ENCODE measurements at regions not wholly inside any gene's neighbourhood (a gene's known extent, or its start where the extent isn't known, plus 50 kb on each side); places are given as distances from the start of the nearest gene placed in this dataset.

- no peak for TF ChIP-seq CTCF (IDR thresholded peaks at IDR 0.05; ENCODE audit: insufficient read depth in 1 of 2, low read depth in 1 of 2, low read length in 1 of 2, severe bottlenecking in 1 of 2, unreplicated experiment in 1 of 2)
- intact Hi-C loops (cut with micrococcal nuclease; ENCODE audit: unreplicated experiment), result no loop called here
- ChIA-PET CTCF (no interaction called here), POLR2A (no interaction called here)
- peaks cover 8% of the 10 kb centered on the region for H3K27me3 Mint-ChIP-seq (ENCODE audit: insufficient read depth, unreplicated experiment)
- Histone ChIP-seq H3K4me3 (ENCODE audit: low read depth, low read length) (no peak overlapping the region), H3K36me3 (ENCODE audit: control insufficient read depth, insufficient read depth, low read length) (no peaks in the 10 kb centered on the region), H3K9me3 (peaks cover 15% of the 10 kb centered on the region), H3K4me1 (no peaks in the 10 kb centered on the region), H3K27me3 (replicated peaks; ENCODE audit: control insufficient read depth, insufficient read depth, low read length) (no peaks in the 10 kb centered on the region)
- no TSS peak for BruUV-seq (replicated peaks)
- no peaks in the 10 kb centered on the region for H3K4me1 Mint-ChIP-seq (ENCODE audit: low read depth, unreplicated experiment)
- H3K9me3 Mint-ChIP-seq (ENCODE audit: unreplicated experiment), result peaks cover 13% of the 10 kb centered on the region
- DNase-seq, result no peak
- H3K27ac Mint-ChIP-seq (ENCODE audit: unreplicated experiment), result no peak overlapping the region
- no peaks in the 10 kb centered on the region for H3K36me3 Mint-ChIP-seq (ENCODE audit: insufficient read depth, unreplicated experiment)
- no peak overlapping the region for H3K4me3 Mint-ChIP-seq (ENCODE audit: unreplicated experiment)
Observed at GRCh38 chr2:118257696-118258095, 169.4 kb downstream of the INSIG2 start.

- no peak overlapping the region for H3K4me3 Mint-ChIP-seq (ENCODE audit: unreplicated experiment)
- H3K27me3 Mint-ChIP-seq (ENCODE audit: insufficient read depth, unreplicated experiment), result peaks cover 11% of the 10 kb centered on the region
- H3K9me3 Mint-ChIP-seq (ENCODE audit: unreplicated experiment), result peaks cover 13% of the 10 kb centered on the region
- no peaks in the 10 kb centered on the region for H3K36me3 Mint-ChIP-seq (ENCODE audit: insufficient read depth, unreplicated experiment)
- TF ChIP-seq CTCF (IDR thresholded peaks at IDR 0.05; ENCODE audit: insufficient read depth in 1 of 2, low read depth in 1 of 2, low read length in 1 of 2, severe bottlenecking in 1 of 2, unreplicated experiment in 1 of 2), result no peak
- Histone ChIP-seq H3K4me1 (no peaks in the 10 kb centered on the region), H3K36me3 (ENCODE audit: control insufficient read depth, insufficient read depth, low read length) (no peaks in the 10 kb centered on the region), H3K9me3 (peaks cover 14% of the 10 kb centered on the region), H3K4me3 (ENCODE audit: low read depth, low read length) (no peak overlapping the region), H3K27me3 (replicated peaks; ENCODE audit: control insufficient read depth, insufficient read depth, low read length) (no peaks in the 10 kb centered on the region)
- POLR2A ChIA-PET, result no interaction called here
- CTCF ChIA-PET, result no interaction called here
- no peak for DNase-seq
- H3K27ac Mint-ChIP-seq (ENCODE audit: unreplicated experiment), result no peak overlapping the region
- no TSS peak for BruUV-seq (replicated peaks)
- H3K4me1 Mint-ChIP-seq (ENCODE audit: low read depth, unreplicated experiment), result no peaks in the 10 kb centered on the region
- intact Hi-C loops (cut with micrococcal nuclease; ENCODE audit: unreplicated experiment), result no loop called here
Observed at GRCh38 chr2:118255771-118256372, 167.6 kb downstream of the INSIG2 start.

- no peak for TF ChIP-seq CTCF (IDR thresholded peaks at IDR 0.05; ENCODE audit: insufficient read depth in 1 of 2, low read depth in 1 of 2, low read length in 1 of 2, severe bottlenecking in 1 of 2, unreplicated experiment in 1 of 2)
- peaks cover 11% of the 10 kb centered on the region for H3K27me3 Mint-ChIP-seq (ENCODE audit: insufficient read depth, unreplicated experiment)
- Histone ChIP-seq H3K4me1 (no peaks in the 10 kb centered on the region), H3K36me3 (ENCODE audit: control insufficient read depth, insufficient read depth, low read length) (no peaks in the 10 kb centered on the region), H3K27me3 (replicated peaks; ENCODE audit: control insufficient read depth, insufficient read depth, low read length) (no peaks in the 10 kb centered on the region), H3K9me3 (peaks cover 11% of the 10 kb centered on the region), H3K4me3 (ENCODE audit: low read depth, low read length) (no peak overlapping the region)
- H3K4me1 Mint-ChIP-seq (ENCODE audit: low read depth, unreplicated experiment), result no peaks in the 10 kb centered on the region
- no peak overlapping the region for H3K27ac Mint-ChIP-seq (ENCODE audit: unreplicated experiment)
- H3K9me3 Mint-ChIP-seq (ENCODE audit: unreplicated experiment), result peaks cover 13% of the 10 kb centered on the region
- H3K36me3 Mint-ChIP-seq (ENCODE audit: insufficient read depth, unreplicated experiment), result no peaks in the 10 kb centered on the region
- ChIA-PET CTCF (no interaction called here), POLR2A (no interaction called here)
- no peak for DNase-seq
- H3K4me3 Mint-ChIP-seq (ENCODE audit: unreplicated experiment), result no peak overlapping the region
- intact Hi-C loops (cut with micrococcal nuclease; ENCODE audit: unreplicated experiment), result no loop called here
- BruUV-seq (replicated peaks), result no TSS peak
Observed at GRCh38 chr2:118255301-118255700, 167.0 kb downstream of the INSIG2 start.

All from Caco-2 (cell line).